ENCODE measurements at regions not wholly inside any gene's neighbourhood (a gene's known extent, or its start where the extent isn't known, plus 50 kb on each side); places are given as distances from the start of the nearest gene placed in this dataset.

GRCh38 chr3:177574222-177574856, 377.1 kb upstream of the TBL1XR1 start:
- TF ChIP-seq, protein P1, sequence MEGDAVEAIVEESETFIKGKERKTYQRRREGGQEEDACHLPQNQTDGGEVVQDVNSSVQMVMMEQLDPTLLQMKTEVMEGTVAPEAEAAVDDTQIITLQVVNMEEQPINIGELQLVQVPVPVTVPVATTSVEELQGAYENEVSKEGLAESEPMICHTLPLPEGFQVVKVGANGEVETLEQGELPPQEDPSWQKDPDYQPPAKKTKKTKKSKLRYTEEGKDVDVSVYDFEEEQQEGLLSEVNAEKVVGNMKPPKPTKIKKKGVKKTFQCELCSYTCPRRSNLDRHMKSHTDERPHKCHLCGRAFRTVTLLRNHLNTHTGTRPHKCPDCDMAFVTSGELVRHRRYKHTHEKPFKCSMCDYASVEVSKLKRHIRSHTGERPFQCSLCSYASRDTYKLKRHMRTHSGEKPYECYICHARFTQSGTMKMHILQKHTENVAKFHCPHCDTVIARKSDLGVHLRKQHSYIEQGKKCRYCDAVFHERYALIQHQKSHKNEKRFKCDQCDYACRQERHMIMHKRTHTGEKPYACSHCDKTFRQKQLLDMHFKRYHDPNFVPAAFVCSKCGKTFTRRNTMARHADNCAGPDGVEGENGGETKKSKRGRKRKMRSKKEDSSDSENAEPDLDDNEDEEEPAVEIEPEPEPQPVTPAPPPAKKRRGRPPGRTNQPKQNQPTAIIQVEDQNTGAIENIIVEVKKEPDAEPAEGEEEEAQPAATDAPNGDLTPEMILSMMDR (IDR thresholded peaks at IDR 0.05; ENCODE audit: low read depth, low read length): no peak
- Histone ChIP-seq H3K9me3 (no peaks in the 10 kb centered on the region), H3K4me3 (ENCODE audit: low read depth, low read length) (no peak overlapping the region), H3K4me1 (no peaks in the 10 kb centered on the region; the same call in 1 of the 2 replicates), H3K27me3 (no peaks in the 10 kb centered on the region), H3K36me3 (no peaks in the 10 kb centered on the region)
- DNase-seq: no peak

DNA sequence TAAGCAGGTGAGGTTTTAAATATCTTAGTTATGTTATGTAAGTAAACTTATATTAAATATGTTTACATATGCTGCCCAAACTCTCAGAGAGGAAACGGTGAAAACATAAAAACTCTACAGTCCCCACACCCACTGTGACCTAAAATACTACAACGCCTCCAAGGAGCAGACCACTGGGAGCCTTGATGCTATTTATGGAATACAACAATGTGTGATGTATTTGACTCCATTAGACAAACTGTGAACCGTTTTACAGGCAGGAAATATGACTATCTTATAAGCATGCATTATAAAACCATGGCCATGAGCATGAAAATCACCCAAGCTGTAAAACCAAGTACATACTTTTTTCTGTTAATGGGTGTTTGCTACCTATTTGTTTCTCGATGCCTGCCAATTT, 379.5 kb upstream of the TBL1XR1 start:
- TF ChIP-seq, protein P1 (IDR thresholded peaks at IDR 0.05; ENCODE audit: low read depth, low read length): no peak
- Histone ChIP-seq H3K4me3 (ENCODE audit: low read depth, low read length) (no peak overlapping the region), H3K9me3 (no peaks in the 10 kb centered on the region), H3K4me1 (no peaks in the 10 kb centered on the region; the same call in none of the 2 replicates), H3K27me3 (no peaks in the 10 kb centered on the region), H3K36me3 (no peaks in the 10 kb centered on the region)
- DNase-seq: no peak

- Histone ChIP-seq H3K27me3 (no peaks in the 10 kb centered on the region), H3K36me3 (no peaks in the 10 kb centered on the region), H3K9me3 (no peaks in the 10 kb centered on the region), H3K4me3 (ENCODE audit: low read depth, low read length) (no peak overlapping the region), H3K4me1 (no peaks in the 10 kb centered on the region; the same call in none of the 2 replicates)
- DNase-seq: no peak
- TF ChIP-seq, protein P1 (IDR thresholded peaks at IDR 0.05; ENCODE audit: low read depth, low read length): no peak
Observed at GRCh38 chr3:177578488-177578887, 381.2 kb upstream of the TBL1XR1 start.

- H3K9me3 ChIP-seq: no peaks in the 10 kb centered on the region
- TF ChIP-seq, protein P1 (IDR thresholded peaks at IDR 0.05; ENCODE audit: low read depth, low read length): no peak
- no peak for DNase-seq
- no peaks in the 10 kb centered on the region for H3K27me3 ChIP-seq
- H3K4me3 ChIP-seq (ENCODE audit: low read depth, low read length): no peak overlapping the region
- no peaks in the 10 kb centered on the region for H3K36me3 ChIP-seq
- H3K4me1 ChIP-seq: no peaks in the 10 kb centered on the region; the same call in none of the 2 replicates
Observed at GRCh38 chr3:177579419-177579818, 382.1 kb upstream of the TBL1XR1 start.

DNA sequence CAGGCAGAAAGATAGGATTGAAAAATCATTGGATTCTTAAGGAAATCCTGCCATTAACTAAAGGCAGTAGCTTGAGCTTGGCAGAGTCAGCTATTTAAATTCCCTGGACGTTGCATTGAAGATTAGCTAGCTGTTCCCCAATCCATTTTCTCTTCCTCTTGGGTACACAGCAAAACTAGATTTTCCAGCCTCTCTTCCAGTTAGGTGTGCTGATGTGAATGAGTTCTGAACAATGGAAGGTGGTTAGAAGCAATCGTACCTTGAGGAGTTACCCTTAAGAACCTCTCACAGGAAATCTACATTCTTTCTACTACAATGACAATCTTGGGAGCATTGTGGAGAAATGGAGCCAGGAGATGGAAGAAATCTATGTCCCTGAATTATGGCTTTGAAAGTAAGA, 383.2 kb upstream of the TBL1XR1 start:
- Histone ChIP-seq H3K27me3 (no peaks in the 10 kb centered on the region), H3K4me3 (ENCODE audit: low read depth, low read length) (no peak overlapping the region), H3K9me3 (no peaks in the 10 kb centered on the region), H3K36me3 (no peaks in the 10 kb centered on the region), H3K4me1 (no peaks in the 10 kb centered on the region; the same call in none of the 2 replicates)
- DNase-seq: no peak
- TF ChIP-seq, protein P1 (IDR thresholded peaks at IDR 0.05; ENCODE audit: low read depth, low read length): no peak

- Histone ChIP-seq H3K4me3 (ENCODE audit: low read depth, low read length) (no peak overlapping the region), H3K36me3 (no peaks in the 10 kb centered on the region), H3K27me3 (no peaks in the 10 kb centered on the region), H3K9me3 (no peaks in the 10 kb centered on the region), H3K4me1 (peaks cover 5% of the 10 kb centered on the region; the same call in 1 of the 2 replicates)
- TF ChIP-seq, protein P1 (IDR thresholded peaks at IDR 0.05; ENCODE audit: low read depth, low read length): no peak
- DNase-seq: no peak
Observed at GRCh38 chr3:177585271-177585670, 388.0 kb upstream of the TBL1XR1 start.

All from BE2C (cell line).